GM18858 (cell line): ENCODE measurements at regions not wholly inside any gene's neighbourhood (a gene's known extent, or its start where the extent isn't known, plus 50 kb on each side); places are given as distances from the start of the nearest gene placed in this dataset.
A peak's percentile ranks its signal among the peaks of the same experiment; 100 is the strongest.

ENCODE experiments used
- ATAC-seq: cut with Tn5 transposase; IDR thresholded peaks from one replicate; pipeline ENCODE4 v1.9.1; 2021; ENCODE audit not compliant: unreplicated experiment

DNA sequence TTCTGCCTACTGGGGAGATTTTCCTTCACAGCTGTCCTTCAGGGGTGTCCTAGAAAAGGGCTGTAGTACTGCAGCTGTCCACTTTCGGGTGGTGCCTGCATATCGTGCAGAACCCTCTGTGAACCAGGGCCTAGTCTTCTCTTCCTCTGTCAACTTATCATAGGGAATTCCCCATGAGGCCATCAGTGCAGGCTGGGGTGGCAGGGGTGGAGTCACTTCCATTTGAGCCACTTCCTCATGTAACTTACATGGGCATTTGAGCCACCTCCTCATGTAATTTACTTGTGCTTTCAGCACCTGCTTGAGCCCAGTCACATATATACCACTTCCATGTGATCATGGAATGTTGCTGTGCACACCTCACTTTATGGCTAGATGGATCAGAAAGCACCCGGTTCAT lies 742.0 kb upstream of the RGMB start:
- ATAC-seq: peak; percentile 83

DNA sequence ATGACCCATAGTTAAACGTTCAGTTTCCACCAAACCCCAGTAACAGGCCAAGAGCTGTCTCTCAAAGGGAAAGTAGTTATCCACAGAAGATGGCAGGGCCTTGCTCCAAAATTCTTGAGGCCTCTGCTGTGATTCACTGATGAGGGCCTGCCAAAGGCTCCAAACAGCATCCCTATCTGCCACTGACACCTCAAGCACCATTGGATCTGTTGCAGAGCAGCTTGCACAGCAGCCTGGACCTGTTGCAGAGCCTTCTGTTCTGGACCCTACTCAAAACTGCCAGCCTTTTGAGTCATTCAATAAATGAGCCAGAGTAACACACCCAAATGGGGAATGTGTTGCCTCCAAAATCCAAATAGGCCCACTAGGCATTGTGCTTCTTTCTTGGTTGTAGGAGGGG lies 741.5 kb upstream of the RGMB start:
- ATAC-seq: no peak

DNA sequence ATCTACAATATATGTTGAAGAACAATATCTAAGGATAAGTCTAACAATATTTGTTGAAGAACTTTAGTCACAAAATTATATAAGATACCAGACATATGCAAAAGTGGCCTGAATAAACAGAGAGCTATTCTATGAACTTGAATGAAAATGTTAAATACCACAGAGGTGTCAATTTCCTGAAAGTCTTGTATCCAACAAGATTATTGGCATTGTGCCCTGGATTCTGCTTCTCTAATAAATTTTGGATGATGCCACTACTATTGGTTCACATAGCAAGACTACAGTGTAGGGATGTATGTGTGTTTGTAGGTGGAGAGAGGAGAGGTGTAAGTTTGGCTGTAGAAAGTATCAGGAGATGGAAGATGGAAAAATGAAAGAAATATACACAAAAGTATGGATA lies 731.8 kb upstream of the RGMB start:
- no peak for ATAC-seq

DNA sequence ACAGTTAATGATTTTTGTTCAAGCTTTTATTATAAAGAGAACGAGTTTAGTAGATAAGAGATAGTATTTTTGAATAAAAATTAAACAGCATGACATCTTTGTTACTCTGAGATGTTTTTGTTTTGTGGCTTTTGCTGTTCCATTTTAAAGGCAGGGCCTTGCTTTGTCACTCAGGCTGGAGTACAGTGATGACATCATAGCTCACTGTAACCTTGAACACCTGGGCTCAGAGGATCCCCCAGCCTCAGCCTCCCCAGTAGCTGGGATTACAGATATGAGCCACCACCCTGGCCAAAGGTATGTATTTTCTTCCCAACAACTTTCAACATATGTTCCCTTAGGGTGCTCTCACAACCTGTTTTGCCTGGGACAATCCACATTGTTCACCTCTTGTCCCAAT lies 730.9 kb upstream of the RGMB start:
- no peak for ATAC-seq

DNA sequence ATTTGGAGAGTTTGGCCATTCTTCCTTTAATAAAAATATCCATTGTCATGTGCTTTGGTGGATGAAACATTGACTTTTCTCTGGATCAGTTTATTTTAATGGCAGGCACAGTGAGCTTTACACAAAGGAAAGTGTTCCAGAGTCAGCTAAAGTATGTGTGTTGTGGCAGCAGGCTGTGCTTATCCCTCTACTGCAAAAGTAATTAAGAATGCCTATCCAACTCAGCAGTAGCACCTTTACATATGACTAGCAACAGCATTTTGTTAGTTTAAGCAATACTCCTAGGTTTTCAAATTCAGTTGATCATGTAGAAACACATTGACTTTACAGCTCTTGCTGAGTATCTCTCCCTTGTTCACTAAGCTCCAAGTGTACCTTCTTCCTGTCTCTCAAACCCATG lies 730.5 kb upstream of the RGMB start:
- ATAC-seq: no peak

DNA sequence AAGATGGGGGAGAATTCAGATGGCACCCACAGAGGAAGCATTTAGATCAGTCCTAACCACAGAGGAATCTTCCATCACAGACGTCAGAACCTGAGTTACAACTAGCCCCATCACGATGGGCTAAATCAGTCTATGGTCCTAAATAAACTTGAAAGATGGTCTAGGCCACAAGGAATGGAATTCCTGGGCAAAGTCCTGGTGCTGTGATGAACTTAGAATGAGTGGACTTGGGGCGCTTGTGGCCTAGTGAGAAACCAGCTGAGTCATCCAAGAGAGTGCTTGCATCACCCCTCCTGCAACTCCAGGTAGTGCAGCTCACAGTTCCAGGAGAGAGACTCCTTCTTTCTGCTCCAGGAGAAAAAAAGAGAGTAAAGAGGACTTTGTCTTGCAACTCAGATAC lies 722.9 kb upstream of the RGMB start:
- no peak for ATAC-seq

DNA sequence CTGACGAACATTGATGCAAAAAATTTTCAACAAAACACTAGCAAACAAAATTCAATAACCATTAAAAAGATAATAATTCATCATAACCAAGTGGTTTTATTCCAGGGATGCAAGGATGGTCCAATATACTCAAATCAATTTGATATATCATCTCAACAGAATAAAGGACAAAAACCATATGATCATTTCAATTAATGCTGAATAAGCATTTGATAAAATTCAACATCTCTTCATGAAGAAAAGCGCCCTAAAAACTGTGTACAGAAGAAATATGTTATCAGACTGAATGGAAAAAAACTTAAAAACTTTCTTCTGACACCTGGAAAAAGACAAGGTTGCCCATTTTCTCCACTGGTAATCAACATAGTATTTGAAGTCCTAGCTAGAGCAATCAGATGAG lies 720.3 kb upstream of the RGMB start:
- no peak for ATAC-seq

DNA sequence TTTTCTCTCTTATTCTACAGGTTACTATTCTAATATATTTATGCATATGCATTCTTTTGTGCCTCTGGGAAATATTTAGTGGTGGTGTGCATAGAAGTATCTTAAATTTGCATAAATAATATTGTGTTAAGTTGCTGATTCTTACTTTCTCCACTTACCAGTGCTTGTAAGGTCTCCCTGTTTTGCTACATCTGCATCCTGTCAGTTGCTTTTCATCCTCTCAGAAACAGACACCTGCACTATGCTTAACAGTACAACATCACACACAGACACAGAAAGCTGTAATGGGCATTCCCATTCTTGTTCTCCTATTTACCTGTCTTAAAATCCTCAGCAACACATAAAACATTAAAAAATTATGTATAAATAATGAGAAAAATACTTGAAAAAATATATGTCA lies 713.3 kb upstream of the RGMB start:
- ATAC-seq: no peak

DNA sequence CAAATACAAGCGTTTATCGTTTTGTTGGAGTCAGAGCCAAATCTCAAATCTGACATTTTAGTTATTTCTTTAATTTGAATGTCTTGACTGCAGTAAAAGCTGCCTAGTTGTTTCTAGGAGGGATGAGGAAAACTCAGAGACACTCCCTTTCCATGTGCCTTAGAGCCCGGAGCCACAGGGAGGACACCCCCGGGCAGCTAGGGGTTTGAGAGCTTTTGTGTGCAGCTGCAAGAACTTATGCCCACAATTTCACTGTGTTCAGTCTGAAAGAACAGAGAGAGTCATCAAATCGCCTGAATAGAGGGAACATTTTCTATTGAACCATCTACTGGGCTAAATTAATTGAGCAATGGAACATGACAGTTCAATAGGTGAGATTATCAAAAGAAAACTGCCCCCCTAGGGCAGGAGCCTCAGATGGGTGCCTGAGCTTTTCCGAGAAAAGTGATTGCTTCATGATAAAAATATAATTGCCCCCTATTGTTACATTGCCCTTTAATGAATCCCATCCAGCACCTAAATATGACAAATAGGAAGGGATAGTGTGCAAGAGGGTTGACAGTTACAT lies 709.3 kb upstream of the RGMB start:
- ATAC-seq: no peak

DNA sequence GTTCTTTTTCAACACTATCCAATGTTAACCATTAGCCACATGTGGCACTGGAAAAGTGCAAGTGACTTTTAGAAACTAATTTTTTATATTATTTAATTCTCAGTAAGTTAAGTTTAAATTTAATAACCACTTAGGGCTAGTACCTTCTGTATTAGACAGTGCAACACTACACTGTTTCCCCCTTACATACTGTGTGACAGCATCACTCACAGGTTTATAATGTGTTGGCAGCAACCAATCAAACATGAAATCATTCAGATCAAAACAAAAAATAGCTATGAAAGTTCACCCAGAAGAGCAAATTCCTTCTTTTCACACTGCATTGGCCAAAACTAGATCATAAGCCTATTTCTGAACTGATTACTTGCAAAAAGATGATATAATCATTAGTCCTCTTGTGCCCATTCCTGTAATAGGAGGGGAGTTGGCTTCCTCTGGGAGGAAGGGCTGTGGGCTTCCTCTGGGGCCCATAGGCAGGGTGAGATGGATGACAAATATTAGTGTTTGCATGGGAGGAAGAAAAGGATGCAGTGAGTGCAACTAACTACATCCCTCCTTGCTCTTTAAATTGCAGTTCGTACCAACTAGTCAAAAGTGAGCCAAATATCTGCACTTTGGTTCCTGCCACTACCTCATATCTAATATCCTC lies 708.1 kb upstream of the RGMB start:
- ATAC-seq: no peak

DNA sequence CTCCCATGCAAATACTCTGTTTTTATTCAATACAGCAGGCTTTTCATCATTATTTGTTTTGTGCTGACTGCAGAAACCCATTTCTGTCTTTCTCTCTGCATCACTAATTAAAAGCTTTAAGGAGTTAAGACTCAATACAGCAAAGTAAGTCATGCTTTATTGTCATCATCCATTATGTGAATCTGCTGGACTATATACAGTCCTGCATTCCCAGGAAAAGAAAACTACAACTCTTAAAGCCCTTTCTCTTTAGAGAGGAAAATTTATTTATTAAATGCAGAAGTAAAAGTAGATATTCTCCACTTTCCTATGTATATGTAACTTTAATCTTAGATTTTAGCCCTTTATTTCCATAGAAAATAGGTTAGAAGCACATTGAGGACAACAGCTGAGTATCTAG lies 706.6 kb upstream of the RGMB start:
- no peak for ATAC-seq

DNA sequence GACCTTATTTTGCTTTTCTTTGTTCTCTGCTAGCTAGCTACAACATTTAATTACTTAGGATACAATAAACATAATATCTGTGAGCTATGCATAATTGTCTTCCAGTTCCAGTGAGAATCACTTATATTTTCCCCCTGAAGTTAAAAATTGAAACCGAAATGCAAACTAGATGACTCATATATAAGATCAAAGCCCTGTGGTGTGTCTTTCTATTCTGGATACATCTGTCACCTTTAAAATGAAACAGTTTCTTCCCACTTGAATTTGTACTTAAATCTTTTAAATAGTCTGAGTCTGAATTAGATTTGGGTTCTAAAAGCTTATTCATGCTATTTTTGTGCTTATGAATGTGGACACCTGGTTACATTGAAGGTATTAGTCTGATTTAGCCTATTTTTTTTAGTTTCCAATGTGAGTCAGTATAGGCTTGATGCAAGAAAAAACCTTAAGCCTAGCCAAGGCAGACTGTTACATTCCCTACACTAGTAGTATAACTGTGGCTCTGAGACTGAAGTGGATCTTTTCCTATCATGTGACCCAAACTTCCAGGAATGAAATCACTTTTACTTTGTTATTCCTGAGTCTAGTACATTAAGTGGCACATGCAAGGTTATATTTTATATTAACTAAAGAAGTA lies 703.5 kb upstream of the RGMB start:
- peak; percentile 84 for ATAC-seq

DNA sequence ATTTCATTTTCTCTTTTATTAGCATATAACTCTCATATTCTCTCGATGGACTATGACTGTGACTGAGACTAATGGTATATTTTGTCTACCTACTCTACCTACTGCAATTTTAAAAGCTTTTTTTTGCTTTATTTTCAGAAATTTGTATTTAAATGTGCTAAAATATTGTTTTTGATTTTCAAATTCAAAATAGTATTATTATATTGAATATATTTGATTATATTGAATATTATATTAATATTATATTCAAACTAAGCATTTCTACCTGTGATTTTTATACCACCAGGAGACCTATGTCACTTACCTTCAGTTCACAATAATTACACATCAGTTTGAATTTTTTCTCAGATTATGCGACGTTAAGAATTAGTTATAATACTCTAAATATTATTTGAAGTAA lies 700.5 kb upstream of the RGMB start:
- ATAC-seq: no peak

DNA sequence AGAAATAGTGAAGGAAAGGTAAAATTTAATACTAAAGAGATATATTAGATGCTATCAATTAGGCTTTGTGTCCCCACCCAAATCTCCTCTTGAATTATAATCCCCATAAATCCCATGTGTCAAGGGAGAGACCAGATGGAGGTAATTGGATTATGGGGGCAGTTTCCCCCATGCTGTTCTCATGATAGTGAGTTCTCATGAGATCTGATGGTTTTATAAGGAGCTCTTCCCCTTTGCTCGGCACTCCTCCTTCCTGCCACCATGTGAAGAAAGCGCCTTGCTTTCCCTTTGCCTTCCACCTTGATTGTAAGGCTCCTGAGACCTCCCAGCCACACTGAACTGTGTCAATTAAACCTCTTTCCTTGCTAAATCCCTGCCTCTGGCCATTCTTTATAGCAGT lies 697.0 kb upstream of the RGMB start:
- no peak for ATAC-seq

DNA sequence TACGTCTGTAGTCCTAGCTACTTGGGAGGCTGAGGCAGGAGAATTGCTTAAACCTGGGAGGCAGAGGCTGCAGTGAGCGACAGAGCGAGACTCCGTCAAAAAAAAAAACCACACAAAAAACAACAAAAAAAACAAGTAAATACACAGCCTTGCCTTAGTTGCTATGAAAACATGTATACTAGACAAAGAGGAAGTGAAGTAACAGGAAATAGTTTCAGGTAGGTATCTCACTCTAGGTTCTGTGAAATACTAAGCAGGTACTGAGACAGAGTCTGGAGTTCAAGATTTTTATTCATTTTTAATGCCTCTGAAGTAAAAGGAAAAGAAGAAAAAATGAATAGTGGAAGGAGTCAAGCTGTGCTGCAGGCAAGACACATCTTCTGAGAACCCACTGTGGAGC lies 687.9 kb upstream of the RGMB start:
- ATAC-seq: no peak

DNA sequence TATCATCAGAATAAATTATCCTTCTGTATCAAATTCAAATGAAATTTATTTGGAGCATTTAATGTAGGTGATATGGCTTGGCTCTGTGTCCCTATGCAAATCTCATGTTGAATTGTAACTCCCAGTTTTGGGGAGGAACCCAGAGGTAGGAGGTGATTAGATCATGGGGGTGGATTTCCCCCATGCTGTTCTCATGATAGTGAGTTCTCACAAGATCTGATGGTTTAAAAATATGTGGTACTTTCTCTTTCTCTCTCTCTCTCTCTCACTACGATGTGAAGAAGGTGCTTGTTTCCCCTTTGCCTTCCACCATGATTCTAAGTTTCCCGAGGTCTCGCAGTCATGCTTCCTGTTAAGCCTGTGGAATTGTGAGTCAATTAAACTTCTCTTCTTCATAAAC lies 678.4 kb upstream of the RGMB start:
- no peak for ATAC-seq

DNA sequence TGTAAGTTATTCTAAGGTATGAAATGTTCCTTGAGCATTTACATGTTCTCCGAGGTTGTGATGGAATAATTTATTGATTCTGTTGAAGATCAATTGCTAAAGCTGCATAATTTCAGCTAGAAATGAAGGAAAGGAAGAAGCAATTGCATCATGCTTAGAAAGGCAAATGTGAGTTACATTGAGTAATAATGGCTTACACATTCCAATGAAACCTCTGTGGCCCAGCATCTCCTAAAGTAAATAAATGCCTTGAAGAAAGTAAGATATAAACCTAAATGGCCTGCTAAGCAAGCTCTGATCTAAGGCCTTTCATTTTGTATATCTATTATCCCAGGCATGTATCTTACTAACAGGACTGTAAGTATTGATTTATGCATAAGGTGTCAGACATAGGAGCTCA lies 677.3 kb upstream of the RGMB start:
- no peak for ATAC-seq

DNA sequence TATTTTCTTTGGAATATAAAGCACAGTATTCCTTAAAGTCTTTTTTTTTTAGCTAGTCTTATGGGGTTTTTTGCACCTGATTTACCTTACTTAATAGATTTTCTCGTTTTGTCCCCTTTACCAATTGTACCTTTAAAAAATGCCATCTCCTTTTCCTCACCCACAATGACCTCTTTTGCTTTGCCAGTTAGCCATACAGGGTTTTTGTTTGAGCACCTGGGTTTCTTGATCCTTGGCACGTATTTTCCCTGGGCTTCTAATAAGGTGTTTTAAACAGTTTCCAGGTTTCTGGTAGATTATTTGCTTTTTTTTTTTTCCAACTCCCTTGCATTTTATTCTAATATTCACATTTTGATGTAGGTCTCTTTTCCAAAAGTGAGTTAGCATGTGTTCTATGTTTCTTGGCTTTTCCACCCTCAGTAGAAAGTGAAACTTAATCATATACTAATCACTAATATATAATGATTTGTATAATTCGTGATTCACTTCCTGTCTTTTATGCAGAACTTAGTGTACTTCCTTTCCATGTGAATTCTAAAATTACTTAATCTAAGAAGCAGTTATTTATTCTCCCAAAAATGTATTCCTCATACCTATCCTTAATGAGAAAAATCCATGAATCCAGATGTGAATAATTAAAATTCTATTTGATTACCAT lies 673.9 kb upstream of the RGMB start:
- ATAC-seq: no peak

DNA sequence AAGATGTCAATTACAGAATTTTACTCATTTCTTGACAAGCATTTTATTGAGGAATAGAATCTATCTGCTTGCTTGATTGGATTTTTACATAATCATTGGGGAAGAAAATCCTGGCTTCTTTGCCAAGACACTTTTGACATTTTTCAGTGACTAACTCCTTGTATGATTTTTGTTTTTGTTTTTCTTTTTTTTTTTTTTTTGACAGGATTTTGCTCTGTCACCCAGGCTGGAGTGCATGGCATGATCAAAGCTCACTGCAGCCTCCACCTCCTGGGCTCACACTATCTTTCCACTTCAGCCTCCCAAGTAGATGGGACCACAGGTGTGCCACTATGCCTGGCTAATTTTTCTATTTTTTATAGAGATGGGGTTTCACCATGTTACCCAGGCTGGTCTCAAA lies 672.3 kb upstream of the RGMB start:
- ATAC-seq: no peak

DNA sequence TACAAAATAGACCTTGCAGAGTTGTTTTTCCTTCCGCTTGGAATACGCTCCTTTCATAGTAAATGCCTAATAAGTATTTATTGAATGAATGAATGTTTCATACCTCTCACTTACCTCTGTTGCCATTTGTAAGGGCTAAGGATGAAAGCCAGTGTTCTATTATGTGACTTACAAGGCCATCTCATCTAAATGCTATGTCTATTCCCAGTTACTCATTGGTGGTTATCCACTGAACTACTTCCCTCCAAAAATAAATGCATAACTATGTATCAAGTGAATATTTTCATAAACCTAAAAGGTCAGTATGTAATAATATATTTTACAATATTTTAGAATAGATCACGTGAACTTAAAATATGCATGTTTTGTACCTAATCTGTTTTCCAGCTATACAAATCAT lies 670.5 kb upstream of the RGMB start:
- no peak for ATAC-seq

DNA sequence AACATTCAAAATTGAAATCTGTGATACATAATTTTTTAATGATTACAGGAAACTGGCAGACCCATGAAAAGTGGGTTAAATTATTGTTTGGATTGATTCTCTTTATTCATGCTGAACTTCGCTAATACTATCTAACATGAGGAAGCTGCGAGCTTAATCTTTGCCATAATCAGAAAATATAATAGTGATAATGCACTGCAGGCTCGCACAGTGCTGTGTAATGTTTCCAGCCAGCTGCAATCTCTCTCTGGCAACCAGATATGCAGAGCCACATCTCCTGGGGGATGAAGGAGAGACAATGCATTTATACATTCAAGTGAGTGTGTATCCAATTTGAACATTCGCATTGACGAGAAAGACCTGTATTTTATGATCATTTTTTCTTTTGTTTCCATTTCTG lies 669.7 kb upstream of the RGMB start:
- no peak for ATAC-seq

DNA sequence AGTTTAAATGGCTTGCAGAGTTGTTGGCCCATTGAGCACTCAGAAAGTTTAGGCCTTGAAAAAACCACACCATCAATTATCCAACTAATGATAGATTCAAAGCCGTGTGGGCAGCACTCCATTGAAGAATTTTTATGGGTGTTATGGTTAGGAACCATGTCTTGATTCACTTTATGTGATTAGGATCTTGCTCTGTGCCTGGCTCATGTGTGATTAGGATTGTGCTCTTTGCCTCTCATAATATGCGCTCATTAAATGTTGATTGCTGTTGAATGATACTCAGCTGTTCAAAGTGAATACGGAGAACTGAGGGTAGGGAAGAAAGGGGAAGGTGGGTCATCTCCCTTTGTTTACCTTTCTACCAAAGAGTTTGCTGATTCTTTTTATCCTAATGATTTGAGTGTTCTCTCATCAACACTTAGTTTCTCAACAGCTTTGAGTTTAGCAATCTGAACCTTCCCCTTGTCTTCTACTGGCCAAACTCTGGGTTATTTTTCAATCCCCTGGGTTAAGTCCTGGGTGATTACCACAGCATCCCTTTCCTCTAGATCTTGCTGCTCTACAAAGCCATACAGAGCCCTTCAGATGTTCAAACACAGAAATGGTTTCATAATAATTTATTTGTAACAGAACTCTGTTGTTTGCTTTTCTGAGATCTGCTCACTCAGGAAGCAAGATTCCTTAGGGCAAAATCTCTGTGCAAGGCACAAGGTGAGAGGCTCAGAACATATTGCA lies 668.8 kb upstream of the RGMB start:
- ATAC-seq: no peak
